Progenitor cell of endocrine pancreas (in vitro differentiated cells): ENCODE measurements at regions not wholly inside any gene's neighbourhood (a gene's known extent, or its start where the extent isn't known, plus 50 kb on each side); places are given as distances from the start of the nearest gene placed in this dataset.

Experiments used
- DNase-seq: peaks from one replicate; pipeline ENCODE4 v3.0.0; 2021; ENCODE audit warnings: low spot score; ENCODE audit not compliant: unreplicated experiment
- H3K27ac Mint-ChIP-seq: 2 replicates; pipeline ENCODE4 v1.8.0; 2021; ENCODE audit warnings: mild to moderate bottlenecking, moderate library complexity, mixed read lengths
- H3K27me3 Mint-ChIP-seq: 2 replicates; pipeline ENCODE4 v1.8.0; 2021; ENCODE audit warnings: mixed read lengths
- H3K36me3 Mint-ChIP-seq: 2 replicates; pipeline ENCODE4 v1.8.0; 2022; ENCODE audit warnings: mixed read lengths; ENCODE audit not compliant: insufficient read depth
- H3K4me1 Mint-ChIP-seq: 2 replicates; pipeline ENCODE4 v1.8.0; 2021; ENCODE audit warnings: low read depth, mixed read lengths
- H3K4me3 Mint-ChIP-seq: 2 replicates; pipeline ENCODE4 v1.8.0; 2021; ENCODE audit warnings: low read depth, mild to moderate bottlenecking, moderate library complexity, mixed read lengths
- H3K9me3 Mint-ChIP-seq: 2 replicates; pipeline ENCODE4 v1.8.0; 2021; ENCODE audit warnings: low read depth, mixed read lengths
- TF ChIP-seq, protein P1 (sequence below): fragments of 200-600 bp; sonication (generic); IDR thresholded peaks from one replicate; pipeline ENCODE4 v1.5.0; 2021; ENCODE audit warnings: antibody characterized with exemption, mild to moderate bottlenecking; ENCODE audit not compliant: unreplicated experiment

DNA sequence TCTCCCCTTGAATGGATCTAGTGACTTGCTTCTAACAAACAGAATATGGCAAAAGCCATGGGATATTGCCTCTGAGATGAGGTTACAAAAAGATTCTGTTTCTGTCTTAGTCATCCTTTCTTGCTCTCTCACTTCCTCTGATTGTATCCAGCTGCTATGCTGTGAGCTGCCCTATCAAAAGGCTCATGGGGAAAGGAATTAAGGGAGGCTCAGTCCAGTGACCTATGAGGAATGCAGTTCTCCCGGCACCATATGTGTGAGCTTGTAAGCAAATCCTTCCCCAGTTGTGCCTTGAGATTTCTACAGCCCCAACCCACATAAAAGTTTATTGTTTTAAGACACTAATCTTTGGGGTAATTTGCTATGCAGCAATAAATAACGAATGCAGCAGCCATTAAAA lies 183.1 kb downstream of the KLHL28 start:
- Mint-ChIP-seq H3K9me3 (no peaks in the 10 kb centered on the region), H3K4me1 (peaks cover 25% of the 10 kb centered on the region), H3K36me3 (no peaks in the 10 kb centered on the region), H3K27ac (no peak overlapping the region), H3K27me3 (no peaks in the 10 kb centered on the region), H3K4me3 (no peak overlapping the region)
- DNase-seq: no peak
- TF ChIP-seq, protein P1, sequence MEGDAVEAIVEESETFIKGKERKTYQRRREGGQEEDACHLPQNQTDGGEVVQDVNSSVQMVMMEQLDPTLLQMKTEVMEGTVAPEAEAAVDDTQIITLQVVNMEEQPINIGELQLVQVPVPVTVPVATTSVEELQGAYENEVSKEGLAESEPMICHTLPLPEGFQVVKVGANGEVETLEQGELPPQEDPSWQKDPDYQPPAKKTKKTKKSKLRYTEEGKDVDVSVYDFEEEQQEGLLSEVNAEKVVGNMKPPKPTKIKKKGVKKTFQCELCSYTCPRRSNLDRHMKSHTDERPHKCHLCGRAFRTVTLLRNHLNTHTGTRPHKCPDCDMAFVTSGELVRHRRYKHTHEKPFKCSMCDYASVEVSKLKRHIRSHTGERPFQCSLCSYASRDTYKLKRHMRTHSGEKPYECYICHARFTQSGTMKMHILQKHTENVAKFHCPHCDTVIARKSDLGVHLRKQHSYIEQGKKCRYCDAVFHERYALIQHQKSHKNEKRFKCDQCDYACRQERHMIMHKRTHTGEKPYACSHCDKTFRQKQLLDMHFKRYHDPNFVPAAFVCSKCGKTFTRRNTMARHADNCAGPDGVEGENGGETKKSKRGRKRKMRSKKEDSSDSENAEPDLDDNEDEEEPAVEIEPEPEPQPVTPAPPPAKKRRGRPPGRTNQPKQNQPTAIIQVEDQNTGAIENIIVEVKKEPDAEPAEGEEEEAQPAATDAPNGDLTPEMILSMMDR: no peak

DNA sequence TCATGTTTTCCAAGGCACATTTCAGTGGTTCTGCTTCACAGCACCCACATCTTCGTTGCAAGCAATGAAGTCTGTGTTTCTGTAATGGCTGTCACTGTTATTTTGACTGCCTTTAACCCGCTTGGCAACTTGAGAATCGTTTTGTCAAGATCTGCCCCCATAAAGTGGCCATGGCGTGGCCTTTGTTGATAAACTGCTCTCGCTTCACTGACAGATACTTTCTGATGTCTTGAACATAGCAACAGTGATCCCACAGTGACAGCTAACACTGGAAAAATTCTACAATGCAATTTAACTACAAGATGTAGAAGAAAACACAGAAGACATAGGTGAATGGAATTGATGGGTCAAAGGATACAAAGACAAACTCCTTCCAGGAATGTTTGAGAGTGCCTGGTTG lies 184.2 kb downstream of the KLHL28 start:
- no peak overlapping the region for H3K4me3 Mint-ChIP-seq
- TF ChIP-seq, protein P1: no peak
- H3K27me3 Mint-ChIP-seq: no peaks in the 10 kb centered on the region
- H3K27ac Mint-ChIP-seq: no peak overlapping the region
- H3K9me3 Mint-ChIP-seq: peaks cover 4% of the 10 kb centered on the region
- DNase-seq: no peak
- H3K4me1 Mint-ChIP-seq: peaks cover 25% of the 10 kb centered on the region
- H3K36me3 Mint-ChIP-seq: peaks cover 1% of the 10 kb centered on the region

DNA sequence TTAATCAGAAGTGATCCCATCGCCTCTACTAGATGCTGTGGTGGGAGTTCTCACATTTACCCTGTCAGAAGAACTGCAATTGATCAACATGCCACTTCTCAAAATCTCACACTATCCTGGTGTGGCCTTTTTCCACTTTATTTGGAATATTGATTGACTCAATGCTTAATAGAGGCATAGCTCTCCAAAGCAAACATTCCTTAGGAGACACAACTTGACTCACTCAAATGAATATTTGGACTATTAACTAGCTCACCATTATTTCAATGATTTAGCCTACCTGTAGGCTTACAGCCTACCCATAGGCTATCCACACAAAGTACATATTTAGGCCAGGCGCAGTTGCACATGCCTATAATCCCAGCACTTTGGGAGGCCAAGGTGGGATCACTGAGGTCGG lies 186.5 kb downstream of the KLHL28 start:
- peaks cover 4% of the 10 kb centered on the region for H3K9me3 Mint-ChIP-seq
- peaks cover 1% of the 10 kb centered on the region for H3K36me3 Mint-ChIP-seq
- no peak for DNase-seq
- no peak overlapping the region for H3K4me3 Mint-ChIP-seq
- TF ChIP-seq, protein P1: no peak
- no peak overlapping the region for H3K27ac Mint-ChIP-seq
- no peaks in the 10 kb centered on the region for H3K27me3 Mint-ChIP-seq
- peaks cover 33% of the 10 kb centered on the region for H3K4me1 Mint-ChIP-seq

DNA sequence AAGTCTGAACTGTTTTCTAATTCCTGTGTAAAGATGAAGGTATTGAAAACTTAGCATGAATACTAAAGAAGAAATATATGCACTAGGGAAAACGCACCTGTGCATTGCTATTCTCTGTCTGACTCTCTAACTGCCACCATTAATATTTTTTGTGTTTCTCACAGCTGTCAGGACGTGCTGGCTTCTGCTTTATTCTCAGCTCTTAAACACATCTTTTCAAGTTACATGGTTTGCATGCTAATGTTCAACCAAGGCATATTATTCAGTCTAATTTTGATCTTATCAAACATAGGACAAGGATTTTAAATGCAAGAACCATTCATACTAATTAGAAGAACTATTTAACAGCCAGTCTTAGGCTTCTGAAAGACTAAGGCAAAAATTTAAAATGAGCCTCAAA lies 187.4 kb downstream of the KLHL28 start:
- TF ChIP-seq, protein P1: no peak
- no peaks in the 10 kb centered on the region for H3K27me3 Mint-ChIP-seq
- peaks cover 4% of the 10 kb centered on the region for H3K9me3 Mint-ChIP-seq
- no peak for DNase-seq
- H3K36me3 Mint-ChIP-seq: peaks cover 1% of the 10 kb centered on the region
- H3K4me1 Mint-ChIP-seq: peaks cover 33% of the 10 kb centered on the region
- H3K27ac Mint-ChIP-seq: no peak overlapping the region
- no peak overlapping the region for H3K4me3 Mint-ChIP-seq

DNA sequence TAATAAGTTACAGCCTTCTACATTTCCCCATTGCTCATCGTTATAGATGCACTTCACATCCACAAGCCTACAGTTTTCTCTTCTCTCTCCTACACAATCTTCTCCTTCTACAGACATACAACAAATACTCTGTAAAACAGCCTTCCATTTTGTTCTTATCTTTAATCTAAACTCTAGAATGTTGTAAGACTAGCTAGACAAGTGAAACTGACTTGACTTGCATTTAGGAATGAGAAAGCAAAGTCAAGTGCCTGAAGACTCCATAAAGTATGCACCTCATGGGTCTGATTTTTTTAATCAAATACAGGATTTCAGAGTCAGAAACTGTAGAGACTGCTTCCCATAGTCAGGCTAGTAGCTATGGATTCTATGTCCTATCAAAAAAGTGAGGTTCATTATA lies 190.3 kb downstream of the KLHL28 start:
- TF ChIP-seq, protein P1: no peak
- H3K4me1 Mint-ChIP-seq: peaks cover 39% of the 10 kb centered on the region
- DNase-seq: no peak
- H3K36me3 Mint-ChIP-seq: peaks cover 1% of the 10 kb centered on the region
- no peak overlapping the region for H3K27ac Mint-ChIP-seq
- no peak overlapping the region for H3K4me3 Mint-ChIP-seq
- H3K27me3 Mint-ChIP-seq: no peaks in the 10 kb centered on the region
- peaks cover 4% of the 10 kb centered on the region for H3K9me3 Mint-ChIP-seq
